GM18951 (cell line): ENCODE measurements at regions not wholly inside any gene's neighbourhood (a gene's known extent, or its start where the extent isn't known, plus 50 kb on each side); places are given as distances from the start of the nearest gene placed in this dataset.

Source experiments
- POLR2A ChIP-seq: IDR thresholded peaks from 4 replicates; pipeline ENCODE4 v1.6.1; 2011; ENCODE audit warnings: mild to moderate bottlenecking; ENCODE audit not compliant: insufficient read length, insufficient read depth; ENCODE audit errors: extremely low read depth
- in situ Hi-C: fragments of 300-500 bp; cut with MboI; formaldehyde crosslinking; loops from one replicate; pipeline ENCODE4 v1.12.0; 2022; ENCODE audit warnings: low sequenced_read_pairs, mixed read lengths, inconsistent platforms; ENCODE audit not compliant: unreplicated experiment

DNA sequence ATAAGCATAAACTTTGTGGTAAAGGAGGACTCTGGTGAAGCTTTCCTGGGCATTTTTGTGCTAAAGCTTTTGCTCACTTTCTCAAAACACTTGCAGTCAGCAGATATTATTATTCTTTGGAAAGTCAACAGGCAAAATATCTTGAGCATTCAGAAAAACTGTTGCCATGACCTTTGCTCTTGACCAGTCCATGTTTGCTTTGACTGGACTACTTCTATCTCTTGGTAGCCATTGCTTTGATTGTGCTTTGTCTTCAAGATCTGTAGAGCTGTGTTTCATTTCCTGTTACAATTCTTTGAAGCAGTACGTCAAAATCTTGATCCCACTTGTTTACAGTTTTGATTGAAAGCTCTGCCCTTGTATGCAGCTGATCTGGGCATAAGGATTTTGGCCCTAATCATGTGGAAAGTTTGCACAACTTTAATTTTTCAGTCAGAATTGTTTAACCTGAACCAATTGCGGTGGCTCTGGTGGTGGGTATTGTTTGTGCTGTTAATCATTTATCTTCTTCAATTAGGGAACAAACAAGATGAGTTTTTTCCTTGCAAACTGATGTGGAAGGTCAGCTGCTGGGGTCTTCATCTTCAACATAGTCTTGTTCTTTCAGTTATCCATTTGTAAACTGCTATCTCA is 121.5 kb upstream of the NUDT6 start:
- TF ChIP-seq POLR2A = no peak
- in situ Hi-C loops = no loop called here

GRCh38 chr4:123046096-123046495 is 123.7 kb upstream of the NUDT6 start:
- no peak for TF ChIP-seq POLR2A
- in situ Hi-C loops = no loop called here

- in situ Hi-C loops = no loop called here
- TF ChIP-seq POLR2A = no peak
These were observed 127.6 kb upstream of the NUDT6 start for GRCh38 chr4:123050018-123050417.

DNA sequence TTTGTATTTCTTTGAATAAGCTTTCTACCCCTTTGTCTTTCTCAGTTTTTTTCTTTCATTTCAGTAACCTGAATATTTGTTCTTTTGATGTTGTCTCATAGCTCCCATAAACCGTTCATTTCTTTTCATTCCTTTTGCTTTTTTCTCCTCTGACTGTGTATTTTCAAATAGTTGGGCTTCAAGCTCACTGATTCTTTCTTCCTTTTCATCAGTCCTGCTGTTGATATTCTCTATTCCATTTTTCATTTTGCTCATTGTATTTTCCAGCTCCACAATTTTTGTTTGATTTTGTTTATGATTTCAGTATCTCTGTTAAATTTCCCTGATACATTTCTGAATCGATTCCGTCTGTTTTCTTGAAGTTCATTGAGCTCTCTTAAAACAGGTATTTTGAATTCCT is 129.6 kb upstream of the NUDT6 start:
- no peak for TF ChIP-seq POLR2A
- in situ Hi-C loops = no loop called here

GRCh38 chr4:123055943-123056342 is 133.5 kb upstream of the NUDT6 start:
- in situ Hi-C loops = no loop called here
- TF ChIP-seq POLR2A = no peak

DNA sequence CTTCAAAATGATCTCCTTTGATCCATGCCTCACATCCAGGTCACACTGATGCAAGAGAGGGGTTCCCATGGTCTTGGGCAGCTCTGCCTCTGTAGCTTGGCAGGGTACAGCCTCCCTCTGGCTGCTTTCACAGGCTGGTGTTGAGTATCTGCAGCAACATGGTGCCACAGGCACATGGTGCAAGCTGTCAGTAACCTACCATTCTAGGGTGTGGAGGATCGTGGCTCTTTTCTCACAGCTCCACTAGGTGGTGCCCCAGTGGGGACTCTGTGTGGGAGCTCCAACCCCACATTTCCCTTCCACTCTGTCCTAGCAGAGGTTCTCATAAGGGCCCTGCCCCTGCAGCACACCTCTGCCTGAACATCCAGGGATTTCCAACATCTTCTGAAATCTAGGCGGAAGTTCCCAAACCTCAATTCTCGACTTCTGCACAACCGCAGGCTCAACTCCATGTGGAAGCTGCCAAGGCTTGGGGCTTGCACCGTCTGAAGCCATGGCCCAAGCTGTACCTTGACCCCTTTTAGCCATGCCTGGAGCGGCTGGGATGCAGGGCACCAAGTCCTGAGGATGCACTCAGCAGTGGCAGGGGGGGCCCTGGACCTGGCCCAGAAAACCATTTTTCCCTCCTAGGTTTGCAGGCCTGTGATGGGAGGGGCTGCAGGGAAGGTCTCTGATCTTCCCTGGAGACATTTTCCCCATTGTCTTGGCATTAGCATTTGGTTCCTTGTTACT is 137.8 kb upstream of the NUDT6 start:
- in situ Hi-C loops = no loop called here
- TF ChIP-seq POLR2A = no peak

- in situ Hi-C loops = no loop called here
- no peak for TF ChIP-seq POLR2A
These were observed 142.0 kb upstream of the NUDT6 start for GRCh38 chr4:123064390-123064789.

- TF ChIP-seq POLR2A = no peak
- in situ Hi-C loops = no loop called here
These were observed 145.7 kb upstream of the NUDT6 start for GRCh38 chr4:123068081-123068480.

- in situ Hi-C loops = no loop called here
- no peak for TF ChIP-seq POLR2A
These were observed 149.7 kb upstream of the NUDT6 start for GRCh38 chr4:123072060-123072459.

- TF ChIP-seq POLR2A = no peak
- in situ Hi-C loops = no loop called here
These were observed 151.3 kb upstream of the NUDT6 start for GRCh38 chr4:123073650-123074049.

DNA sequence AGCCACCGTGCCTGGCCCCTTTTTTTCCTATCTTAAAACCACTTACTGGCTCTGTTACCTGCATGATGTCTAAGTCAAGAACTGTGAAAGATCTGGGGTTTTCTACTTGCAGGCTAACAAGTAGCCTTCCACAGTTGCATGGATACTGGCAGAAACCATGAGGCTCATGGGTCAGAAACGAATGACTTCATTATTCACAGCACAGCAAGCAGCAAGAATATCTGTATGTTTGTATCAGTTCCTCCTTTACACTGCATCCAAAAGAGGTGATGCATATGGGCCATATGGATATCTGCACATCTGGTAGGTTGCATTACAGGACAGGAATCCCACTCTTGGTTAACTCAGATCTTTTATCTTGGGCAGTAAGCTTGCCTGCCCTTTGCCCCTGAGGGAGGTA is 154.9 kb upstream of the NUDT6 start:
- in situ Hi-C loops = no loop called here
- TF ChIP-seq POLR2A = no peak

DNA sequence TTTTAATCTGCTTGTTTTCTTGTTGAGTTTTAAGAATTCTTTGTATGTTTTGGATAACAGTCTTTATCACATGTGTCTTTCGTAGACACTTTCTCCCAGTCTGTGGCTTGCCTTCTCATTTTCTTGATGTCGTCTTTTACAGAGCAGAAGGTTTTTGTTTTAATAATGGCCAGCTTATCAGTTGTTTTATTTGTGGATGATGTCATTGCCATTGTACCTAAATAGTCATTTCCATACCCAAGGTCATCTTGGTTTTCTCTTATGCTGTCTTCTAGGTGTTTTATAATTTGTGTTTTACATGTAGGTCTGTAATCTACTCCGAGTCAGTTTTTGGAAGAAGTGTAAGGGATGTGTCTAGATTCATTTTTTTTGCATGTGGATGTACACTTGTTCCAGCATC is 159.6 kb upstream of the NUDT6 start:
- in situ Hi-C loops = no loop called here
- no peak for TF ChIP-seq POLR2A

DNA sequence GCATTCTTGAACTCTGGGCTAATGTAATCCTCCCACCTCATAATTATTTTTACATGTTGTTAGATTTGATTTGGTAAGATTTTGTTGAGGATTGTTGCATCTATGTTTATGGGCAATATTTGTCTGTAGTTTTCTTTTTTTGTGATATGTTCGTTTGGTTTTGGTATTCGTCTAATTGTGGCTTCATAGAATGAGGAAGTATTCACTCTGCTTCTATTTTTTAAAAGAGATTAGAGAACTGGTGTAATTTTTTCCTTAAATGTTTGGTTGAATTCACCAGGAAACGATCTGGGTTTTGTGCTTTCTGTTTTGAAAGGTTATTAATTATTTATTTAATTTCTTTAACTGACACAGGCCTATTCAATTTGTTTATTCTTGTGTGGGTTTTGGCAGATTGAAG is 161.2 kb upstream of the NUDT6 start:
- in situ Hi-C loops = no loop called here
- TF ChIP-seq POLR2A = no peak

- in situ Hi-C loops = no loop called here
- no peak for TF ChIP-seq POLR2A
These were observed 166.1 kb upstream of the NUDT6 start for GRCh38 chr4:123088501-123088900.
